Fibroblast of lung (primary cell): ENCODE measurements at regions not wholly inside any gene's neighbourhood (a gene's known extent, or its start where the extent isn't known, plus 50 kb on each side); places are given as distances from the start of the nearest gene placed in this dataset.

Experiments used
- EZH2 ChIP-seq: IDR thresholded peaks from 2 replicates; pipeline ENCODE4 v1.5.1; 2012; ENCODE audit warnings: low read length, control low read depth, mild to moderate bottlenecking; ENCODE audit errors: missing control alignments
- TF ChIP-seq, protein P1 (sequence below), 2 donors: IDR thresholded peaks in 1 of 2; conservative IDR thresholded peaks in 1 of 2; 1 replicate in 1 of 2; 2 replicates in 1 of 2; pipeline ENCODE4 v1.5.1; 2011 to 2012; ENCODE audit warnings: low read length in 2 of 2, control low read depth in 1 of 2, inconsistent platforms in 1 of 2, low read depth in 1 of 2, mild to moderate bottlenecking in 1 of 2

- TF ChIP-seq, protein P1, sequence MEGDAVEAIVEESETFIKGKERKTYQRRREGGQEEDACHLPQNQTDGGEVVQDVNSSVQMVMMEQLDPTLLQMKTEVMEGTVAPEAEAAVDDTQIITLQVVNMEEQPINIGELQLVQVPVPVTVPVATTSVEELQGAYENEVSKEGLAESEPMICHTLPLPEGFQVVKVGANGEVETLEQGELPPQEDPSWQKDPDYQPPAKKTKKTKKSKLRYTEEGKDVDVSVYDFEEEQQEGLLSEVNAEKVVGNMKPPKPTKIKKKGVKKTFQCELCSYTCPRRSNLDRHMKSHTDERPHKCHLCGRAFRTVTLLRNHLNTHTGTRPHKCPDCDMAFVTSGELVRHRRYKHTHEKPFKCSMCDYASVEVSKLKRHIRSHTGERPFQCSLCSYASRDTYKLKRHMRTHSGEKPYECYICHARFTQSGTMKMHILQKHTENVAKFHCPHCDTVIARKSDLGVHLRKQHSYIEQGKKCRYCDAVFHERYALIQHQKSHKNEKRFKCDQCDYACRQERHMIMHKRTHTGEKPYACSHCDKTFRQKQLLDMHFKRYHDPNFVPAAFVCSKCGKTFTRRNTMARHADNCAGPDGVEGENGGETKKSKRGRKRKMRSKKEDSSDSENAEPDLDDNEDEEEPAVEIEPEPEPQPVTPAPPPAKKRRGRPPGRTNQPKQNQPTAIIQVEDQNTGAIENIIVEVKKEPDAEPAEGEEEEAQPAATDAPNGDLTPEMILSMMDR (conservative IDR thresholded peaks at IDR 0.05 in 1 of 2, IDR thresholded peaks at IDR 0.05 in 1 of 2; ENCODE audit: low read depth in 1 of 2, low read length in 2 of 2): no peak
- TF ChIP-seq EZH2: no peak
Measured at GRCh38 chr7:46192271-46192670, 271.2 kb upstream of the IGFBP3 start.
